Liver (tissue), 8 donors: ENCODE measurements at regions not wholly inside any gene's neighbourhood (a gene's known extent, or its start where the extent isn't known, plus 50 kb on each side); places are given as distances from the start of the nearest gene placed in this dataset.

ENCODE experiments used
- DNase-seq: peaks from one replicate; pipeline ENCODE4 v3.0.0-alpha.2; 2017; ENCODE audit warnings: low spot score
- H3K27ac ChIP-seq, 2 donors: one replicate each; pipeline ENCODE4 v1.7.0; 2013; ENCODE audit warnings: inconsistent platforms in 2 of 2, low read length in 2 of 2, control low read depth in 1 of 2, low read depth in 1 of 2, mild to moderate bottlenecking in 1 of 2
- H3K27me3 ChIP-seq, 4 donors: one replicate each; pipeline versions ENCODE4 v1.6.1 to v1.7.0; 2013; ENCODE audit warnings: low read length in 3 of 4, inconsistent platforms in 1 of 4, mild to moderate bottlenecking in 1 of 4, moderate library complexity in 1 of 4; ENCODE audit not compliant: control insufficient read depth in 4 of 4, insufficient read depth in 4 of 4
- H3K36me3 ChIP-seq, 4 donors: one replicate each; pipeline versions ENCODE4 v1.6.1 to v1.7.0; 2013; ENCODE audit warnings: low read length in 3 of 4, mild to moderate bottlenecking in 3 of 4, low read depth in 1 of 4, moderate library complexity in 1 of 4; ENCODE audit not compliant: control insufficient read depth in 4 of 4, insufficient read depth in 3 of 4
- H3K4me1 ChIP-seq, 4 donors: one replicate each; pipeline versions ENCODE4 v1.6.1 to v1.7.0; 2013; ENCODE audit warnings: low read length in 3 of 4, mild to moderate bottlenecking in 3 of 4, moderate library complexity in 1 of 4; ENCODE audit not compliant: control insufficient read depth in 4 of 4, insufficient read depth in 4 of 4
- H3K4me3 ChIP-seq, 3 donors: one replicate each; pipeline versions ENCODE4 v1.6.1 to v1.7.0; 2013; ENCODE audit warnings: low read length in 3 of 3, control low read depth in 1 of 3, low read depth in 1 of 3, mild to moderate bottlenecking in 1 of 3
- H3K9ac ChIP-seq, 2 donors: one replicate each; pipeline ENCODE4 v1.7.0; 2013; ENCODE audit warnings: low read length in 2 of 2, mild to moderate bottlenecking in 2 of 2, moderate library complexity in 2 of 2, control low read depth in 1 of 2, low read depth in 1 of 2
- H3K9me3 ChIP-seq, 4 donors: one replicate each; pipeline versions ENCODE4 v1.6.1 to v1.7.0; 2013; ENCODE audit warnings: low read length in 3 of 4; ENCODE audit not compliant: control insufficient read depth in 4 of 4
- EGR1 ChIP-seq, 2 donors: IDR thresholded peaks; 2 replicates each; pipeline ENCODE4 v1.6.1; 2016 to 2018; ENCODE audit warnings: antibody characterized with exemption in 2 of 2, low read depth in 2 of 2
- FOXA1 ChIP-seq: IDR thresholded peaks from 2 replicates; pipeline ENCODE4 v1.6.1; 2016; ENCODE audit warnings: antibody characterized with exemption
- FOXA2 ChIP-seq: IDR thresholded peaks from 2 replicates; pipeline ENCODE4 v1.6.1; 2016; ENCODE audit warnings: antibody characterized with exemption
- GABPA ChIP-seq, 2 donors: IDR thresholded peaks in 1 of 2; conservative IDR thresholded peaks in 1 of 2; 2 replicates each; pipeline ENCODE4 v1.6.1; 2016; ENCODE audit warnings: antibody characterized with exemption in 2 of 2, mild to moderate bottlenecking in 1 of 2, moderate library complexity in 1 of 2
- HNF4A ChIP-seq, 2 donors: conservative IDR thresholded peaks; 2 replicates each; pipeline ENCODE4 v1.6.1; 2016; ENCODE audit warnings: antibody characterized with exemption in 2 of 2, mild to moderate bottlenecking in 2 of 2
- HNF4G ChIP-seq: IDR thresholded peaks from 2 replicates; pipeline ENCODE4 v1.6.1; 2016; ENCODE audit warnings: antibody characterized with exemption
- JUND ChIP-seq, 2 donors: IDR thresholded peaks; 2 replicates each; pipeline ENCODE4 v1.6.1; 2016; ENCODE audit warnings: antibody characterized with exemption in 2 of 2
- NR2F2 ChIP-seq: IDR thresholded peaks from 2 replicates; pipeline ENCODE4 v1.6.1; 2016; ENCODE audit warnings: antibody characterized with exemption
- RAD21 ChIP-seq, 2 donors: IDR thresholded peaks; 2 replicates each; pipeline ENCODE4 v1.6.1; 2016; ENCODE audit warnings: antibody characterized with exemption in 2 of 2, mild to moderate bottlenecking in 2 of 2
- RXRA ChIP-seq, 2 donors: IDR thresholded peaks; 2 replicates each; pipeline ENCODE4 v1.6.1; 2017 to 2018; ENCODE audit warnings: antibody characterized with exemption in 2 of 2, mild to moderate bottlenecking in 1 of 2
- SP1 ChIP-seq: IDR thresholded peaks from 2 replicates; pipeline ENCODE4 v1.6.1; 2018; ENCODE audit warnings: antibody characterized with exemption, mild to moderate bottlenecking
- TAF1 ChIP-seq: conservative IDR thresholded peaks from 2 replicates; pipeline ENCODE4 v1.6.1; 2016; ENCODE audit warnings: antibody characterized with exemption, mild to moderate bottlenecking
- YY1 ChIP-seq: IDR thresholded peaks from 2 replicates; pipeline ENCODE4 v1.6.1; 2016; ENCODE audit warnings: antibody characterized with exemption, mild to moderate bottlenecking
- WGBS: extraction: QIAGEN DNeasy Blood & Tissue Kit; methylation state at CpG from one replicate; pipeline ENCODE4 v1.1.7; 2013; 5-methylcytosine and 5-hydroxymethylcytosine counted together
- TF ChIP-seq, protein P1 (sequence below): fragments of 150-350 bp; IDR thresholded peaks from 2 replicates; pipeline ENCODE4 v1.5.1; 2017; ENCODE audit warnings: improper control_type of control experiment, low read depth, low read length; ENCODE audit not compliant: missing input control
- TF ChIP-seq, protein P2 (sequence below): IDR thresholded peaks from 2 replicates; pipeline ENCODE4 v1.6.1; 2016; ENCODE audit warnings: antibody characterized with exemption
- TF ChIP-seq, protein P3 (sequence below): IDR thresholded peaks from 2 replicates; pipeline ENCODE4 v1.6.1; 2016; ENCODE audit warnings: antibody characterized with exemption, mild to moderate bottlenecking
- TF ChIP-seq, protein P4 (sequence below): IDR thresholded peaks from 2 replicates; pipeline ENCODE4 v1.6.1; 2016; ENCODE audit warnings: antibody characterized with exemption
- TF ChIP-seq, protein P5 (sequence below): IDR thresholded peaks from 2 replicates; pipeline ENCODE4 v1.6.1; 2016; ENCODE audit warnings: antibody characterized with exemption
- donor health status: healthy.
- donor health status: healthy.
- donor health status: healthy.
- donor health status: healthy.
- donor health status: healthy.

DNA sequence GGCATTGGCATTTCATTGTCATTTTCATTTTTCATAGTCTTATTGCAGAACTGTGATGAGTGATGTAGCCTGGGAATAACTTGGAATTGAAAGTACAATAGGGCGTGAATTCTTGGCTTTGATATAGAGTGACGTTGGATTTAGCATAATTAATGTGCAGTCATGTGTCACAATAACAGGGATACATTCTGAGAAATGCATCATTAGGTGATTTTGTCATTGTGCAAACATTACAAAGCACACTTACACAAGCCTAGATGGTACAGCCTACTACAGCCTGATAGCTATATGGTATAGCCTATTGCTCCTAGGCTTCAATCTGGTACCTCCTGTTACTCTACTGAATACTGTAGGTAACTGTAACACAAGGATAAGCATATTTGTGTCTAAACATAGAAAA, 300.8 kb downstream of the DTHD1 start (continued):
- TF ChIP-seq, protein P1, sequence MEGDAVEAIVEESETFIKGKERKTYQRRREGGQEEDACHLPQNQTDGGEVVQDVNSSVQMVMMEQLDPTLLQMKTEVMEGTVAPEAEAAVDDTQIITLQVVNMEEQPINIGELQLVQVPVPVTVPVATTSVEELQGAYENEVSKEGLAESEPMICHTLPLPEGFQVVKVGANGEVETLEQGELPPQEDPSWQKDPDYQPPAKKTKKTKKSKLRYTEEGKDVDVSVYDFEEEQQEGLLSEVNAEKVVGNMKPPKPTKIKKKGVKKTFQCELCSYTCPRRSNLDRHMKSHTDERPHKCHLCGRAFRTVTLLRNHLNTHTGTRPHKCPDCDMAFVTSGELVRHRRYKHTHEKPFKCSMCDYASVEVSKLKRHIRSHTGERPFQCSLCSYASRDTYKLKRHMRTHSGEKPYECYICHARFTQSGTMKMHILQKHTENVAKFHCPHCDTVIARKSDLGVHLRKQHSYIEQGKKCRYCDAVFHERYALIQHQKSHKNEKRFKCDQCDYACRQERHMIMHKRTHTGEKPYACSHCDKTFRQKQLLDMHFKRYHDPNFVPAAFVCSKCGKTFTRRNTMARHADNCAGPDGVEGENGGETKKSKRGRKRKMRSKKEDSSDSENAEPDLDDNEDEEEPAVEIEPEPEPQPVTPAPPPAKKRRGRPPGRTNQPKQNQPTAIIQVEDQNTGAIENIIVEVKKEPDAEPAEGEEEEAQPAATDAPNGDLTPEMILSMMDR = no peak
- TF ChIP-seq EGR1 (IDR thresholded peaks at IDR 0.05; ENCODE audit: low read depth in 2 of 2) (no peak), HNF4A (conservative IDR thresholded peaks at IDR 0.05) (no peak), NR2F2 (no peak)

DNA sequence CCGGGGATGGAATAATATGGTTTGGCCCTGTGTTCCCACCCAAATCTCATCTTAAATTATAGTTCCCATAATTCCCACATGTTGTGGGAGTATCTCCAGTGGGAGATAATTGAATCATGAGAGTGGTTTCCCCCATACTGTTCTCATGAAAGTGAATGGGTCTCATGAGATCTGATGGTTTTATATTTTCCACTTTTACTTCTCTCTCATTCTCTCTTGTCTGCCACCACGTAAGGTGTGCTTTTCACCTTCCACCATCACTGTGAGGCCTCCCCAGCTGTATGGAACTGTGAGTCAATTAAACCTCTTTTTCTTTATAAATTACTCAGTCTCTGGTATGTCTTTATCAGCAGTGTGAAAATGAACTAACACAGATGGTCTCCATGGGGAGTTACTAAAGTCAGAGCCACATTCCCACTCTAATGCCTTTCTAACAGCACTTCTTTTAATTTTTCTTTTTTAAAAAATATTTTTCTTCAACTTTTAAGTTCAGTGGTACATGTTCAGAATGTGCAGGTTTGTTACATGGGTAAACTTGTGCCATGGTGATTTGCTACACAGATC, 306.6 kb downstream of the DTHD1 start:
- TF ChIP-seq, protein P2, sequence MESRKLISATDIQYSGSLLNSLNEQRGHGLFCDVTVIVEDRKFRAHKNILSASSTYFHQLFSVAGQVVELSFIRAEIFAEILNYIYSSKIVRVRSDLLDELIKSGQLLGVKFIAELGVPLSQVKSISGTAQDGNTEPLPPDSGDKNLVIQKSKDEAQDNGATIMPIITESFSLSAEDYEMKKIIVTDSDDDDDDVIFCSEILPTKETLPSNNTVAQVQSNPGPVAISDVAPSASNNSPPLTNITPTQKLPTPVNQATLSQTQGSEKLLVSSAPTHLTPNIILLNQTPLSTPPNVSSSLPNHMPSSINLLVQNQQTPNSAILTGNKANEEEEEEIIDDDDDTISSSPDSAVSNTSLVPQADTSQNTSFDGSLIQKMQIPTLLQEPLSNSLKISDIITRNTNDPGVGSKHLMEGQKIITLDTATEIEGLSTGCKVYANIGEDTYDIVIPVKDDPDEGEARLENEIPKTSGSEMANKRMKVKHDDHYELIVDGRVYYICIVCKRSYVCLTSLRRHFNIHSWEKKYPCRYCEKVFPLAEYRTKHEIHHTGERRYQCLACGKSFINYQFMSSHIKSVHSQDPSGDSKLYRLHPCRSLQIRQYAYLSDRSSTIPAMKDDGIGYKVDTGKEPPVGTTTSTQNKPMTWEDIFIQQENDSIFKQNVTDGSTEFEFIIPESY = no peak
- TF ChIP-seq FOXA1 (no peak), SP1 (no peak), HNF4G (no peak), EGR1 (IDR thresholded peaks at IDR 0.05; ENCODE audit: low read depth in 2 of 2) (no peak), HNF4A (conservative IDR thresholded peaks at IDR 0.05) (no peak), TAF1 (no peak), FOXA2 (no peak), NR2F2 (no peak), GABPA (IDR thresholded peaks at IDR 0.05 in 1 of 2, conservative IDR thresholded peaks at IDR 0.05 in 1 of 2) (no peak), JUND (IDR thresholded peaks at IDR 0.05) (no peak), YY1 (no peak), RAD21 (IDR thresholded peaks at IDR 0.05) (no peak), RXRA (IDR thresholded peaks at IDR 0.05) (no peak)
- TF ChIP-seq, protein P3, sequence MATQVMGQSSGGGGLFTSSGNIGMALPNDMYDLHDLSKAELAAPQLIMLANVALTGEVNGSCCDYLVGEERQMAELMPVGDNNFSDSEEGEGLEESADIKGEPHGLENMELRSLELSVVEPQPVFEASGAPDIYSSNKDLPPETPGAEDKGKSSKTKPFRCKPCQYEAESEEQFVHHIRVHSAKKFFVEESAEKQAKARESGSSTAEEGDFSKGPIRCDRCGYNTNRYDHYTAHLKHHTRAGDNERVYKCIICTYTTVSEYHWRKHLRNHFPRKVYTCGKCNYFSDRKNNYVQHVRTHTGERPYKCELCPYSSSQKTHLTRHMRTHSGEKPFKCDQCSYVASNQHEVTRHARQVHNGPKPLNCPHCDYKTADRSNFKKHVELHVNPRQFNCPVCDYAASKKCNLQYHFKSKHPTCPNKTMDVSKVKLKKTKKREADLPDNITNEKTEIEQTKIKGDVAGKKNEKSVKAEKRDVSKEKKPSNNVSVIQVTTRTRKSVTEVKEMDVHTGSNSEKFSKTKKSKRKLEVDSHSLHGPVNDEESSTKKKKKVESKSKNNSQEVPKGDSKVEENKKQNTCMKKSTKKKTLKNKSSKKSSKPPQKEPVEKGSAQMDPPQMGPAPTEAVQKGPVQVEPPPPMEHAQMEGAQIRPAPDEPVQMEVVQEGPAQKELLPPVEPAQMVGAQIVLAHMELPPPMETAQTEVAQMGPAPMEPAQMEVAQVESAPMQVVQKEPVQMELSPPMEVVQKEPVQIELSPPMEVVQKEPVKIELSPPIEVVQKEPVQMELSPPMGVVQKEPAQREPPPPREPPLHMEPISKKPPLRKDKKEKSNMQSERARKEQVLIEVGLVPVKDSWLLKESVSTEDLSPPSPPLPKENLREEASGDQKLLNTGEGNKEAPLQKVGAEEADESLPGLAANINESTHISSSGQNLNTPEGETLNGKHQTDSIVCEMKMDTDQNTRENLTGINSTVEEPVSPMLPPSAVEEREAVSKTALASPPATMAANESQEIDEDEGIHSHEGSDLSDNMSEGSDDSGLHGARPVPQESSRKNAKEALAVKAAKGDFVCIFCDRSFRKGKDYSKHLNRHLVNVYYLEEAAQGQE = no peak
- TF ChIP-seq, protein P1 = no peak
- TF ChIP-seq, protein P4, sequence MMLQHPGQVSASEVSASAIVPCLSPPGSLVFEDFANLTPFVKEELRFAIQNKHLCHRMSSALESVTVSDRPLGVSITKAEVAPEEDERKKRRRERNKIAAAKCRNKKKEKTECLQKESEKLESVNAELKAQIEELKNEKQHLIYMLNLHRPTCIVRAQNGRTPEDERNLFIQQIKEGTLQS = no peak
- TF ChIP-seq, protein P5, sequence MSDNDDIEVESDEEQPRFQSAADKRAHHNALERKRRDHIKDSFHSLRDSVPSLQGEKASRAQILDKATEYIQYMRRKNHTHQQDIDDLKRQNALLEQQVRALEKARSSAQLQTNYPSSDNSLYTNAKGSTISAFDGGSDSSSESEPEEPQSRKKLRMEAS = no peak
- Histone ChIP-seq H3K36me3 (no peaks in the 10 kb centered on the region), H3K27me3 (no peaks in the 10 kb centered on the region), H3K9ac (no peak overlapping the region), H3K4me3 (no peak overlapping the region), H3K9me3 (peaks cover 0 to 4% (median 0%) of the 10 kb centered on the region in 4 donors), H3K4me1 (no peaks in the 10 kb centered on the region), H3K27ac (no peak overlapping the region)
- 89% methylated on average over 2 of the region's 2 CpGs for WGBS
- no peak for DNase-seq
